ENCODE measurements at regions not wholly inside any gene's neighbourhood (a gene's known extent, or its start where the extent isn't known, plus 50 kb on each side); places are given as distances from the start of the nearest gene placed in this dataset.

DNA sequence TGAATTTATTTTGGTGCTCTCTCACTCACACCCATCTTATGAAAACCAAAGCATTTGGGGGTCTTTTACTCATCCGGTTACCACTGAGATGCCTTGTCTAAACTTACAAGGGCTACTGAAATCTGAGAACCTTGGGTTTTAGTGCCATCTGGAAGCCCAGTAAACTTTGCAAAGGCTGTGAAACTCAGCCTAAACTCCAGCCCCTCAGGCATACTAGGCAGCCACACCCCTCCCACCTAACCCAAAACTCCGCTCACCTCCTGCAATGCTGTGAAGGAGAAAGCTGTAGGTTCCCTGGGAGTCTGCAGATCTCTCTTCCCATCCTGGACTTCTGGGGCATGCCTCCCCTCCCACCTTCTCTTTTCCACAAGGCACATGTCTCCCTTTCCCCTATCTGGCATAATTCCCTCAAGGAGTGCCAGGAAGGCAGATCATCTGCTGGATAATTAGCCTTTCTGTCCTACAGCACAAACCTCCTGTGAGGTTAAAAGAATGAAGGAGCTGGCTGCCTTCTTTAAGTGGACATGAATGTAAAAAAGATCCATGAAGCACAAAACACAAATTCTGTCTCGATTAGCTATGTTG, 71.5 kb upstream of the ANXA1 start:
- no peaks in the 10 kb centered on the region for H3K27me3 ChIP-seq
- H3K4me1 ChIP-seq (ENCODE audit: insufficient read depth) = peaks cover 4% of the 10 kb centered on the region
- TF ChIP-seq POLR2A (IDR thresholded peaks at IDR 0.05) (no peak), EP300 (IDR thresholded peaks at IDR 0.05) (no peak), CTCF (IDR thresholded peaks at IDR 0.05) (no peak)
- intact Hi-C loops (cut with DNase I) = loop anchor here in 3 of 4 donors (5.0 to 10.0 kb wide), 5 partner anchors 48 to 225 kb away; no protein-coding TSS in a partner anchor
- no peak for DNase-seq
- H3K9me3 ChIP-seq = no peaks in the 10 kb centered on the region
- no peaks in the 10 kb centered on the region for H3K36me3 ChIP-seq
- 60 to 66% (median 63%) methylated on average over 3 of the region's 3 CpGs for WGBS, 3 donors
- H3K4me3 ChIP-seq = no peak overlapping the region
- H3K27ac ChIP-seq = no peak overlapping the region

GRCh38 chr9:73079326-73079725, 72.3 kb upstream of the ANXA1 start:
- Histone ChIP-seq H3K4me3 (no peak overlapping the region), H3K27me3 (no peaks in the 10 kb centered on the region), H3K36me3 (no peaks in the 10 kb centered on the region), H3K27ac (no peak overlapping the region), H3K9me3 (no peaks in the 10 kb centered on the region), H3K4me1 (ENCODE audit: insufficient read depth) (peaks cover 4% of the 10 kb centered on the region)
- DNase-seq = no peak
- WGBS, 3 donors = 84 to 96% (median 88%) methylated on average over 1 of the region's 1 CpG
- no peak for TF ChIP-seq POLR2A (IDR thresholded peaks at IDR 0.05)
- no peak for TF ChIP-seq CTCF (IDR thresholded peaks at IDR 0.05)
- no peak for TF ChIP-seq EP300 (IDR thresholded peaks at IDR 0.05)
- intact Hi-C loops (cut with DNase I) = no loop called here

DNA sequence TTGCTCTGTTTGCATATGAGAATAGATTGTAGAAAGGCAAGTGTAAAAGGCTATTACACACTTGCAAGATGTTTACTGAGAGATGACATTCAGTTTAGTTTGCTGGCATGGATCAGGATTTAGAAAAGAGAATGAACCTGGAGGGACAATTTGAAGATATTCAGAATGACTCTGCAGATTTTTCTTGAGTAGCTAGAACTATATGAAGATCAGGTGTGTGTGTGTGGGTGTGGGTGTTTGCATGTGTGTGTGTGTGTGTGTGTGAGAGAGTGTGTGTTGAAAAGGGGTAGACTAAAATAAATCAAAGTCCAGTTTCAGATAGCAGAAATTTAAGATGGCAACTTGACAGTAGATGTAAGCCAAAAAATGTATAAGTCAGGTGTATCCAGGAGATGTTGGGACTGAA, 74.0 kb upstream of the ANXA1 start:
- Histone ChIP-seq H3K4me3 (no peak overlapping the region), H3K27me3 (no peaks in the 10 kb centered on the region), H3K36me3 (no peaks in the 10 kb centered on the region), H3K9me3 (no peaks in the 10 kb centered on the region), H3K4me1 (ENCODE audit: insufficient read depth) (peaks cover 4% of the 10 kb centered on the region), H3K27ac (no peak overlapping the region)
- TF ChIP-seq CTCF (IDR thresholded peaks at IDR 0.05) = no peak
- TF ChIP-seq EP300 (IDR thresholded peaks at IDR 0.05) = no peak
- no peak for TF ChIP-seq POLR2A (IDR thresholded peaks at IDR 0.05)
- DNase-seq = no peak
- intact Hi-C loops (cut with DNase I) = no loop called here

GRCh38 chr9:73076970-73077369, 74.7 kb upstream of the ANXA1 start:
- Histone ChIP-seq H3K4me1 (ENCODE audit: insufficient read depth) (peaks cover 4% of the 10 kb centered on the region), H3K27ac (no peak overlapping the region), H3K36me3 (no peaks in the 10 kb centered on the region), H3K9me3 (no peaks in the 10 kb centered on the region), H3K4me3 (no peak overlapping the region), H3K27me3 (no peaks in the 10 kb centered on the region)
- no peak for DNase-seq
- TF ChIP-seq POLR2A (IDR thresholded peaks at IDR 0.05) = no peak
- TF ChIP-seq CTCF (IDR thresholded peaks at IDR 0.05) = no peak
- no peak for TF ChIP-seq EP300 (IDR thresholded peaks at IDR 0.05)
- intact Hi-C loops (cut with DNase I) = no loop called here

All from ovary (tissue), 7 donors.